ENCODE measurements at regions not wholly inside any gene's neighbourhood (a gene's known extent, or its start where the extent isn't known, plus 50 kb on each side); places are given as distances from the start of the nearest gene placed in this dataset.

DNA sequence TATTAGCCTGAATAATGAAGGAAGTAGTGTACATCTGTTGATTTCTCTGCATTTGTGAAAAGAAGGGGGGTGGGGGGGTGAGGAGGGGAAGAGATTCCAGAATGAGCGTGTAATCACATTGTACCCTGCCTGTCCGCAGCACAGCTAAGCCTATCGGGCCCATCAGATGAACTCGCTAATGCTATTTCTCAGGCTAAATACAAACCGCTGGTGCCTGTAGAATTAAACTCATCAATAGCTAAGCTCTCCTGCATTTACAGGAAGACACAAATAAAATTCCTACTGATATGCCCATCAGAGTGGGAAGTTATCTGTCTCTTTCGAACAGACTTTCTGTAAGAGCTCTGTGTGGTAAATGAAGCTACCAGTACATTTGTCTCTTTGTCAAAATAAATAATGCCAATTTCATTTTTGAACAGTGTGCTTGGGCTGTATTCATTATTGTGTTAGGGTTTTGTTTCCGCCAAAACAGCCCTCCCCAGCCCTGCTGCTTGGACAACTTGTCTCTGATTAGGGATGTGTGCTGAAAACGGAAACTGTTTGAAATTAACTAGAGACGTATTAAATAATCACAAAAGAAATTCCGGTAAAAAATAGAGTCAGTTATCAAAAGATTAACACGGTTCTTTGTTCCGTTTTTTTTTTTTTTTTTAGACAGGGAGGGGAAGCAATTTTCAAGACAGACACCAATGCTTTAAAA, 305.4 kb downstream of the TTLL7 start:
- Histone ChIP-seq H3K27me3 (no peaks in the 10 kb centered on the region), H3K36me3 (no peaks in the 10 kb centered on the region), H3K4me3 (peak overlapping the region in 1 of 2 donors; percentile 38), H3K4me1 (peaks cover 0 to 19% (median 2%) of the 10 kb centered on the region in 3 donors), H3K27ac (peak overlapping the region in 3 of 4 donors; percentile 2 to 35 (median 30)), H3K9me3 (peaks cover 0 to 10% (median 0%) of the 10 kb centered on the region in 3 donors)
- TF ChIP-seq, protein P1, sequence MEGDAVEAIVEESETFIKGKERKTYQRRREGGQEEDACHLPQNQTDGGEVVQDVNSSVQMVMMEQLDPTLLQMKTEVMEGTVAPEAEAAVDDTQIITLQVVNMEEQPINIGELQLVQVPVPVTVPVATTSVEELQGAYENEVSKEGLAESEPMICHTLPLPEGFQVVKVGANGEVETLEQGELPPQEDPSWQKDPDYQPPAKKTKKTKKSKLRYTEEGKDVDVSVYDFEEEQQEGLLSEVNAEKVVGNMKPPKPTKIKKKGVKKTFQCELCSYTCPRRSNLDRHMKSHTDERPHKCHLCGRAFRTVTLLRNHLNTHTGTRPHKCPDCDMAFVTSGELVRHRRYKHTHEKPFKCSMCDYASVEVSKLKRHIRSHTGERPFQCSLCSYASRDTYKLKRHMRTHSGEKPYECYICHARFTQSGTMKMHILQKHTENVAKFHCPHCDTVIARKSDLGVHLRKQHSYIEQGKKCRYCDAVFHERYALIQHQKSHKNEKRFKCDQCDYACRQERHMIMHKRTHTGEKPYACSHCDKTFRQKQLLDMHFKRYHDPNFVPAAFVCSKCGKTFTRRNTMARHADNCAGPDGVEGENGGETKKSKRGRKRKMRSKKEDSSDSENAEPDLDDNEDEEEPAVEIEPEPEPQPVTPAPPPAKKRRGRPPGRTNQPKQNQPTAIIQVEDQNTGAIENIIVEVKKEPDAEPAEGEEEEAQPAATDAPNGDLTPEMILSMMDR (IDR thresholded peaks at IDR 0.05): no peak
- no peak for TF ChIP-seq EP300 (IDR thresholded peaks at IDR 0.05)
- WGBS, 2 donors (ENCODE audit: low coverage in 1 of 2): 35 to 46% methylated on average over 9 to 11 of the region's 12 CpGs
- no peak for ATAC-seq

DNA sequence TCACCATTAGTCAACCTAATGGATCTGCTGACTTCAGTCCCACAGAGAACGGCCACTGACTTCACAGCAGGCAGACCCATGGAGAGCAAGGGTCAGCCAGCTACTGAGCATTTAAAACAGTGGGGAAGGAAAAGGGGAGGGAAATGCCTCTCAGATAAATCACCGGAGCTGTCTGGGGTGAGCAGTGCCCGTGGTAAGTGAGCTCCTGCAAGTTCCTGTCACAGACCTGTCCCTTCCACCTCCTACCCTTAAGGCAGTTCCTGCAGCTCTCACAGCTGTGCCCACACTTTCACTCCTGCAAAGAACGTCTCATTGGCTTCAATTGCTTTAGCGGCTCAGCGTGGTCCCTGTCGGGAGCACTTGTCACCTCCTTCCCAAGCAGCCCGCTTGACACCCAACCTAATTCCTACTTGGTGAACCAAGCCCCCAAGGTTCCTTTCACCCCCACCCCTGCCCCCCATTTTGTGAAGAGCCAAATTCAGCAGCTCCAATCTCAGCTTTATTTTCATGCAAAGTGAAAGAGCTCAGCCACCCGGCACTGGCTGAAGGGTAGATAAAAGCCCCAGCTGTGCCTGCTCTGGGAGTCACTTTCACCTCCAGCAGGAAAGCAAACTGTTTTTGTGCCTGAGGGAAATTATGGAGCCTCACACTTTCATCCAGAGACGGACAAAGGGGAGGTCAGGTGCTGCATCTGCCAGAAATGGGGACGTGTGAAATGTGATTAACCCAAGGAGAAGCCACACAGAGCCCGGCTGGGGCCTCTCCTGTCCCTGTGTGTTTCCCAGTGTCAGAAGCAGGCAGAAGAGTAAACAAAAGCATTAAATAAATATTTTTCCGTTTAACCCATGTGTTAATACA, 306.2 kb downstream of the TTLL7 start:
- H3K36me3 ChIP-seq: no peaks in the 10 kb centered on the region
- TF ChIP-seq EP300 (IDR thresholded peaks at IDR 0.05) (no peak), POLR2A (IDR thresholded peaks at IDR 0.05) (no peak), POLR2AphosphoS5 (IDR thresholded peaks at IDR 0.05) (no peak)
- TF ChIP-seq, protein P1 (IDR thresholded peaks at IDR 0.05): no peak
- H3K4me1 ChIP-seq: peaks cover 0 to 19% (median 2%) of the 10 kb centered on the region in 3 donors
- H3K27ac ChIP-seq: peak overlapping the region in 3 of 4 donors; percentile 2 to 35 (median 30)
- 21 to 44% methylated on average over 7 to 8 of the region's 13 CpGs for WGBS, 2 donors (ENCODE audit: low coverage in 1 of 2)
- H3K9me3 ChIP-seq: peaks cover 0 to 12% (median 0%) of the 10 kb centered on the region in 3 donors
- H3K27me3 ChIP-seq: no peaks in the 10 kb centered on the region
- peak overlapping the region; percentile 2 to 38 for H3K4me3 ChIP-seq
- ATAC-seq: no peak

DNA sequence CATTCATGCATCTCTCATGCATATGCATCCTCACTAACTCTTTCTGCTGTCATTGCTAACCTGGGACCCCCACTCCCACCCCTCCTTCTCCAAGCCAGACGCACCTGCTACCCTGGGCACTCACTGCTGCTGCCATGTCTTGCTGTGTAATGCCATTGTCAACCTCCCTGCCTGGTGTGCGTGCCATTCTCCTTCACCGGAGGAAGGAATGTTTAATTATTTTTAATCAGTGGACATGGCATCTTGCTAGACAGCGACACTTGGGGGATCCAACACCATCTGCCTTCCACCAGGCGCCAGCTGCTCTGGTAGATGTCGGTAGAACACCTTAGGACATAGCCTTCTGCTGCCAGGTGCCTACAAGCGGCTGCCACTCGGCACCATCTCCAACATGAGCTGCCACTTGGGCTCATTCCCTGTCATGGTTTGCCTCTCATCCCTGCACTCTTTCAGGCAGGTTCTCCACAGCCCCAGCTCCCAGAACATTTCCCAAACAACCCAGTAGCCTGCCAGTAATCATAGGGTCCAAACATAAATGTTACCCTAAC, 306.9 kb downstream of the TTLL7 start:
- Histone ChIP-seq H3K36me3 (no peaks in the 10 kb centered on the region), H3K4me3 (no peak overlapping the region), H3K4me1 (peaks cover 0 to 19% (median 2%) of the 10 kb centered on the region in 3 donors), H3K27me3 (no peaks in the 10 kb centered on the region), H3K27ac (no peak overlapping the region), H3K9me3 (peaks cover 0 to 12% (median 0%) of the 10 kb centered on the region in 3 donors)
- no peak for TF ChIP-seq EP300 (IDR thresholded peaks at IDR 0.05)
- no peak for TF ChIP-seq POLR2AphosphoS5 (IDR thresholded peaks at IDR 0.05)
- TF ChIP-seq POLR2A (IDR thresholded peaks at IDR 0.05): no peak
- TF ChIP-seq, protein P1 (IDR thresholded peaks at IDR 0.05): no peak
- WGBS, 2 donors (ENCODE audit: low coverage in 1 of 2): 89 to 100% methylated on average over 1 to 3 of the region's 8 CpGs
- ATAC-seq: no peak

DNA sequence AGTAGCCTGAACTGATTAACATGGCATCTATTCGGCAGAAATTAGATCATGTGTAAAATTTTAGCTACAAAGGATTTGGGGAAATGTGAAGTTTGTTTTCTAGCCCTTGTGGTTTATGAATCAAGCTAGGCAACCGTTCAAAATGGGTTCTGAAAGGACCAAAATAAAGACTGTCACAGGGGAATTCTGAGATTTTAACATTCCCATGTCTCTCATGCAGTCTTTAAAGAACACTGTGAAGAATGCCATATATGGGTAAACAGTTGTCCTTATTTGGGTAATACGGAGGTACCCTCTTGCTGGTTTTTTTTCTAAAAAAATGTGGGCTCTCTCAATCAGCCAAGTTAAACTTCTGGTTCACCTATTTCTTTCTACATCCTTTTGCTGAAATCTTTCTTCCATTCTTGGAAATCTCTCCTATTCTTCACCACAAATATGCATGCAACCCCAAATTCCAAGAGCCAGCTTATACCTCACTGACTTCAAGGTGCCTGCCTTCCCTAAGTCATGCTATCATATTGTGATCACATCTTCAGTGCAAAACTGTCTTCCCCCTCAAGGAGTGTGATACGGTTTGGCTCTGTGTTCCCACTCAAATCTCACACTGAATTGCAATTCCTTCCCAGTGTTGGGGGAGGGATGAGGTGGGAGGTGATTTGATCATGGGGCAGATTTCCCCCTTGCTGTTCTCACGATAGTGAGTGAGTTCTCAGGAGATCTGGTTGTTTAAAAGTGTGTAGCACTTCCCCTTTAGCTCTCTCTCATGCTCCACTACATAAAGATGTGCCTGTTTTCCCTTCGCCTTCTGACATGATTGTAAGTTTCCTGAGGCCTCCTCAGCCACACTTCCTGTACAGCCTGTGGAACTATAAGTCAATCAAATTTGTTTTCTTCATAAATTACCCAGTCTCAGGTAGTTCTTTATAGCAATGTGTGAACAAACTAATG, 308.7 kb downstream of the TTLL7 start:
- no peak overlapping the region for H3K4me3 ChIP-seq
- H3K9me3 ChIP-seq: peaks cover 0 to 12% (median 0%) of the 10 kb centered on the region in 3 donors
- no peak for TF ChIP-seq POLR2A (IDR thresholded peaks at IDR 0.05)
- no peak for TF ChIP-seq POLR2AphosphoS5 (IDR thresholded peaks at IDR 0.05)
- TF ChIP-seq, protein P1 (IDR thresholded peaks at IDR 0.05): no peak
- no peak for TF ChIP-seq EP300 (IDR thresholded peaks at IDR 0.05)
- 66 to 67% methylated on average over 4 to 6 of the region's 6 CpGs for WGBS, 2 donors (ENCODE audit: low coverage in 1 of 2)
- no peak for ATAC-seq
- no peak overlapping the region for H3K27ac ChIP-seq
- H3K4me1 ChIP-seq: peaks cover 0 to 19% (median 2%) of the 10 kb centered on the region in 3 donors
- H3K36me3 ChIP-seq: no peaks in the 10 kb centered on the region
- no peaks in the 10 kb centered on the region for H3K27me3 ChIP-seq
